WTC11 (cell line): ENCODE measurements at regions not wholly inside any gene's neighbourhood (a gene's known extent, or its start where the extent isn't known, plus 50 kb on each side); places are given as distances from the start of the nearest gene placed in this dataset.

Source experiments
- ATAC-seq: fragments of 200-7000 bp; cut with Tn5 transposase; 2 replicates; pipeline ENCODE4 v1.10.0; 2021; ENCODE audit warnings: mild to moderate bottlenecking, moderate library complexity
- CTCF ChIA-PET: fragments of 300-600 bp; sonication (Branson Sonifier 250); formaldehyde crosslinking; loops from one replicate; lab custom pipeline; 2021; ENCODE audit warnings: antibody characterized with exemption; lab: Charles Lee
- POLR2A ChIA-PET: fragments of 350-600 bp; sonication (Branson Sonifier 250); formaldehyde crosslinking; loops from one replicate; lab custom pipeline; 2021; ENCODE audit warnings: antibody characterized with exemption; lab: Charles Lee
- DNase-seq: peaks from one replicate; pipeline ENCODE4 v3.0.0; 2021; ENCODE audit warnings: low spot score
- H3K27ac Mint-ChIP-seq: 2 replicates; pipeline ENCODE4 v1.8.0; 2021; ENCODE audit warnings: mixed read lengths
- H3K27me3 Mint-ChIP-seq: 2 replicates; pipeline ENCODE4 v1.8.0; 2021; ENCODE audit warnings: low read depth, mild to moderate bottlenecking, moderate library complexity, mixed read lengths
- H3K36me3 Mint-ChIP-seq: 2 replicates; pipeline ENCODE4 v1.8.0; 2021; ENCODE audit warnings: mixed read lengths
- H3K4me1 Mint-ChIP-seq: 2 replicates; pipeline ENCODE4 v1.8.0; 2022; ENCODE audit warnings: mixed read lengths
- H3K4me3 Mint-ChIP-seq: 2 replicates; pipeline ENCODE4 v1.8.0; 2021; ENCODE audit warnings: mild to moderate bottlenecking, moderate library complexity, mixed read lengths
- H3K9me3 Mint-ChIP-seq: 2 replicates; pipeline ENCODE4 v1.8.0; 2021; ENCODE audit warnings: mixed read lengths
- ELF4 ChIP-seq: sonication (generic); formaldehyde crosslinking; IDR thresholded peaks from 2 replicates; pipeline ENCODE4 v1.8.1; 2022; ENCODE audit warnings: low read depth, mild to moderate bottlenecking, moderate library complexity, missing genetic modification reagents
- ETV6 ChIP-seq: sonication (generic); formaldehyde crosslinking; IDR thresholded peaks from 2 replicates; pipeline ENCODE4 v1.8.1; 2022; ENCODE audit warnings: mild to moderate bottlenecking, missing genetic modification reagents
- FOXK1 ChIP-seq: sonication (generic); formaldehyde crosslinking; IDR thresholded peaks from 2 replicates; pipeline ENCODE4 v1.8.0; 2022; ENCODE audit warnings: mild to moderate bottlenecking, moderate library complexity, missing genetic modification reagents
- GTF2I ChIP-seq: fragments of 250-450 bp; sonication (Bioruptor Pico); conservative IDR thresholded peaks from 2 replicates; pipeline ENCODE4 v1.4.0; 2021; ENCODE audit warnings: mild to moderate bottlenecking
- IRF2 ChIP-seq: sonication (generic); formaldehyde crosslinking; IDR thresholded peaks from 2 replicates; pipeline ENCODE4 v1.8.0; 2022; ENCODE audit warnings: low read depth, missing genetic modification reagents, borderline replicate concordance
- MXD4 ChIP-seq: fragments of 250-450 bp; sonication (Bioruptor Pico); IDR thresholded peaks from 2 replicates; pipeline ENCODE4 v1.8.0; 2021; ENCODE audit warnings: mild to moderate bottlenecking, moderate library complexity, borderline replicate concordance
- NR3C1 ChIP-seq: sonication (generic); formaldehyde crosslinking; conservative IDR thresholded peaks from 2 replicates; pipeline ENCODE4 v1.8.1; 2023; ENCODE audit warnings: low read depth, mild to moderate bottlenecking, missing genetic modification reagents
- OVOL2 ChIP-seq: fragments of 250-450 bp; sonication (Bioruptor Pico); IDR thresholded peaks from 2 replicates; pipeline ENCODE4 v1.9.0; 2021; ENCODE audit warnings: mild to moderate bottlenecking, borderline replicate concordance
- STAT6 ChIP-seq: sonication (generic); formaldehyde crosslinking; conservative IDR thresholded peaks from 2 replicates; pipeline ENCODE4 v1.8.1; 2023; ENCODE audit warnings: mild to moderate bottlenecking, low read depth, missing genetic modification reagents, moderate library complexity
- TP53 ChIP-seq: sonication (generic); formaldehyde crosslinking; IDR thresholded peaks from 2 replicates; pipeline ENCODE4 v1.8.1; 2023; ENCODE audit warnings: mild to moderate bottlenecking, missing genetic modification reagents
- ZNF317 ChIP-seq: sonication (generic); formaldehyde crosslinking; IDR thresholded peaks from 2 replicates; pipeline ENCODE4 v1.8.1; 2023; ENCODE audit warnings: low read depth, mild to moderate bottlenecking, moderate library complexity, missing genetic modification reagents, borderline replicate concordance
- ZNF396 ChIP-seq: fragments of 250-450 bp; sonication (Bioruptor Pico); IDR thresholded peaks from 2 replicates; pipeline ENCODE4 v1.8.0; 2021; ENCODE audit warnings: mild to moderate bottlenecking, moderate library complexity, borderline replicate concordance
- ZNF423 ChIP-seq: fragments of 250-450 bp; sonication (Bioruptor Pico); IDR thresholded peaks from 2 replicates; pipeline ENCODE4 v2.1.2; 2022; ENCODE audit warnings: mild to moderate bottlenecking, moderate library complexity
- ZNF532 ChIP-seq: fragments of 250-450 bp; sonication (Bioruptor Pico); IDR thresholded peaks from 2 replicates; pipeline ENCODE4 v1.9.0; 2021; ENCODE audit warnings: mild to moderate bottlenecking, borderline replicate concordance
- ZSCAN18 ChIP-seq: fragments of 250-450 bp; sonication (Bioruptor Pico); IDR thresholded peaks from 2 replicates; pipeline ENCODE4 v2.1.2; 2022; ENCODE audit warnings: mild to moderate bottlenecking, moderate library complexity
- TF ChIP-seq, protein P1 (sequence below): sonication (generic); formaldehyde crosslinking; IDR thresholded peaks from 2 replicates; pipeline ENCODE4 v1.8.0; 2022; ENCODE audit warnings: mild to moderate bottlenecking, missing genetic modification reagents
- TF ChIP-seq, protein P2 (sequence below): sonication (generic); formaldehyde crosslinking; IDR thresholded peaks from 2 replicates; pipeline ENCODE4 v1.8.1; 2023; ENCODE audit warnings: mild to moderate bottlenecking, missing genetic modification reagents, moderate library complexity

GRCh38 chr12:33323823-33324222 is 115.8 kb downstream of the SYT10 start:
- H3K27ac Mint-ChIP-seq: no peak overlapping the region
- H3K27me3 Mint-ChIP-seq: no peaks in the 10 kb centered on the region
- TF ChIP-seq OVOL2: no peak
- no peak for TF ChIP-seq ETV6 (CRISPR knock-in tag)
- no peak for TF ChIP-seq ZNF317 (CRISPR knock-in tag)
- TF ChIP-seq TP53: no peak
- no peak for TF ChIP-seq ZNF396 (CRISPR knock-in tag)
- no peak for TF ChIP-seq ELF4 (CRISPR knock-in tag)
- TF ChIP-seq FOXK1 (CRISPR knock-in tag): no peak
- TF ChIP-seq IRF2: no peak
- TF ChIP-seq MXD4 (CRISPR knock-in tag): no peak
- no peak for TF ChIP-seq ZNF423 (CRISPR knock-in tag)
- TF ChIP-seq, protein P1, sequence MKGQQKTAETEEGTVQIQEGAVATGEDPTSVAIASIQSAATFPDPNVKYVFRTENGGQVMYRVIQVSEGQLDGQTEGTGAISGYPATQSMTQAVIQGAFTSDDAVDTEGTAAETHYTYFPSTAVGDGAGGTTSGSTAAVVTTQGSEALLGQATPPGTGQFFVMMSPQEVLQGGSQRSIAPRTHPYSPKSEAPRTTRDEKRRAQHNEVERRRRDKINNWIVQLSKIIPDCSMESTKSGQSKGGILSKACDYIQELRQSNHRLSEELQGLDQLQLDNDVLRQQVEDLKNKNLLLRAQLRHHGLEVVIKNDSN (CRISPR knock-in tag): no peak
- no peak for TF ChIP-seq ZSCAN18
- no peak for TF ChIP-seq ZNF532 (CRISPR knock-in tag)
- TF ChIP-seq STAT6: no peak
- no peak overlapping the region for H3K4me3 Mint-ChIP-seq
- H3K36me3 Mint-ChIP-seq: no peaks in the 10 kb centered on the region
- no peaks in the 10 kb centered on the region for H3K4me1 Mint-ChIP-seq
- CTCF ChIA-PET: no interaction called here
- ATAC-seq: no peak
- POLR2A ChIA-PET: no interaction called here
- H3K9me3 Mint-ChIP-seq: no peaks in the 10 kb centered on the region
- DNase-seq: no peak

- ATAC-seq (no peak), DNase-seq (no peak)
- Mint-ChIP-seq H3K4me1 (no peaks in the 10 kb centered on the region), H3K27me3 (no peaks in the 10 kb centered on the region), H3K27ac (no peak overlapping the region), H3K9me3 (no peaks in the 10 kb centered on the region), H3K4me3 (no peak overlapping the region), H3K36me3 (no peaks in the 10 kb centered on the region)
- TF ChIP-seq, protein P2, sequence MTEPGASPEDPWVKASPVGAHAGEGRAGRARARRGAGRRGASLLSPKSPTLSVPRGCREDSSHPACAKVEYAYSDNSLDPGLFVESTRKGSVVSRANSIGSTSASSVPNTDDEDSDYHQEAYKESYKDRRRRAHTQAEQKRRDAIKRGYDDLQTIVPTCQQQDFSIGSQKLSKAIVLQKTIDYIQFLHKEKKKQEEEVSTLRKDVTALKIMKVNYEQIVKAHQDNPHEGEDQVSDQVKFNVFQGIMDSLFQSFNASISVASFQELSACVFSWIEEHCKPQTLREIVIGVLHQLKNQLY: no peak
- no peak for TF ChIP-seq NR3C1 (CRISPR knock-in tag)
- TF ChIP-seq GTF2I: no peak
- CTCF ChIA-PET: no interaction called here
- POLR2A ChIA-PET: no interaction called here
These were observed 117.1 kb downstream of the SYT10 start for GRCh38 chr12:33322519-33322918.
